NB4 (cell line): ENCODE measurements at regions not wholly inside any gene's neighbourhood (a gene's known extent, or its start where the extent isn't known, plus 50 kb on each side); places are given as distances from the start of the nearest gene placed in this dataset.

ENCODE experiments used
- CTCF ChIP-seq: IDR thresholded peaks from one replicate; pipeline ENCODE4 v1.5.1; 2012; ENCODE audit warnings: low read depth, low read length
- POLR2A ChIP-seq: IDR thresholded peaks from 2 replicates; pipeline ENCODE4 v1.6.1; 2011; ENCODE audit warnings: mild to moderate bottlenecking; ENCODE audit not compliant: insufficient read length; ENCODE audit errors: extremely low read depth

- TF ChIP-seq CTCF: no peak
- TF ChIP-seq POLR2A: no peak
Observed at GRCh38 chr6:22980446-22980845, 411.1 kb downstream of the HDGFL1 start.
